T-helper 2 cell treated with Interferon-gamma antibody and Interleukin-4, amounts not matched to agents 100 ng/mL and 5 ng/mL, for 36 hours (primary cell): ENCODE measurements at regions not wholly inside any gene's neighbourhood (a gene's known extent, or its start where the extent isn't known, plus 50 kb on each side); places are given as distances from the start of the nearest gene placed in this dataset.

Source experiments
- intact Hi-C: fragments of 100-400 bp; cut with micrococcal nuclease; formaldehyde crosslinking; loops from one replicate; pipeline ENCODE4 v1.15.1; 2023

DNA sequence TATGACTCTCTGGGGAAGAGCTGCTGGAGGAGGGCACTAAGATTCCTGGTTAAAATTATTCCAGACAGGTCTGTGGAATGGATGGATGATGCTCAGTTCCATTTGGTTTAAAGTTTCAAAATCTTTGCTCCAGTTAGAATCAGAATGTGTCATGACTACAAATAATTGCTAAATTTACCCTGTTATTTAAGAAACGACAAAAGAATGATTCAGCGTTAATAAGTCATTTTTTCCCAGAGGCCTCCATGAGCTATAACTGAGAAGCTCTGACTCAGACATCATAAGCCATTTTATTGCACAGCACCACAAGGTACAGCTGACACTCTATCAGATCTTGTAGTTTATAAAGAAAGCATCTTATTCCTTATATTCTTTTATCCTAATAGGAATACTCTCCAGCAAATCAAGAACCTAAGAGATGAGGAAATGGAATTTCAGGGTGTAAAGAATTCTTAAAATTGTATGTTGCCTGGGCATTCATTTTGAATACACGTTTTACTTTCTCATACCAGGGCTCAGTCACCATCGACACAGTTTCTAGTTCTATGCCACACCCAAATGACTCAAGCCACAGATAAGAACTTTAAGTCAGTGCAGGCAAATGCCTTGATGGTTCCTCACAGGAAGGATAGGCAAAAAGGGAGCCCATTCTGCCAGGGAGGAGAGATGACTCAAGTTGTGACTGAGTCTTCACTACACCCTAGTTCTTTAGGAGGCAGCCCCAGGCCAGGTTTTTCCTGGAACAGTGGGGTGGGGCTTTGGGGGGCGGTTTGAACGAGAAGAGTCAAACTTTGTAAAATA, 636.0 kb downstream of the MMUT start:
- intact Hi-C loops: no loop called here

DNA sequence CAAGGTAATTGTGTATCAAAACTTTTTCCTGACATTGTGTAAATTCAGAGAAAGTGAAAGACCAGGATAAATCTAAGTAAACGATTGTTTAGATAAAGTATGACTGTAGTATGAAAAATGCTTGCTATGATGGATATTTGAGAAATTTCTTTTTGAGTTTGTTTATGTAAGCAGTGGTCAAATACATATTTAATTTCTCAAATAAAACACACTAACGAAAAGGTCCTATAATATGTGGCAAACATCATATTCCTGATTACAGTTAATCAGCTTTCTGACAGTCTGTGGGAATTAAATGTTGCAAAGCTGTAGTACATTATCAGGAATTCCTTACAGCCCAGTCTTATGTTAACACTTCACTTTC, 636.9 kb downstream of the MMUT start:
- intact Hi-C loops: no loop called here

DNA sequence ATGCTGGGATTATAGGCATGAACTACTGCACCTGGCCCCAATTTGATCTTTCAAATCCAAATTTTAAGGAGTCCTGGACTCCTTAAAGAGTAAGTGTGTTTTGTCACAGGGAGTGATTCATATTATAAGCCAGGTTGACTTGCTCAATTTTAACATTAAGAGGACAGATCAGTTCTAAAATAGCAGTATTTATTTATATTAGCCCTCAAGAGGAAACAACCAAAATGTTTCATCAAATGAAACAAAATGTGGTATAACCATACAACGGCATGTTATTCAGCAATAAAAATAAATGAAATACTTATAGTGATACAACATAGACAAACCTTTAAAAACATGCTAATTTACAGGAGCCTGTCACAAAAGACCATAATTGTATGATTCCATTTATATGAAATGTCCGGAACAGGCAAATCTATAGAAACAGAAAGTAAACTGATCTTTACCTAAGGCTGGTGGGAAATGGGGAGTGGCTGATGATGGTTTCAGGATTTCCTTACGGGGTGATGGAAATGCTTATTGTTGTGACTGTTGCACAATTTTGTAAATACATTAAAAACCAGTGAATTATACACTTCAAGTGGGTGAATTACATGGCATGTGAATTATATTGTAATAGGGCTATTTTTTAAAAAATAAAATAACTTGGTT, 637.4 kb downstream of the MMUT start:
- intact Hi-C loops: no loop called here

DNA sequence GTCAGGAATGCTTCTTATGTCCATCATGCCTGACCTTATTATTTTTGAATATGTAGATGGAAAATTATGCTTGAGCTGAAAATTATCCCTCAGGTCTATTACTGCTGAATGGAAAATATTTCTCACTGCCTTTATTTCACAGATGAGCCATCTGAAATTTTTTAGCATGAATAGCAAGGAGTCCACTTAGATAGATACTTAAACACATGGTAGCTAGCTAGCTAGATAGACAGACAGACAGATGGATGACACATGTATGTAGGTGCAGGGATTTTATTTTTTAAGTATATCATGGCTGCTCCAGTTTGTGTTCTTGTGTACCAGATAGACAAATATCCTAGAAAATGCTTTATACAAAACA, 645.0 kb downstream of the MMUT start:
- intact Hi-C loops: no loop called here

DNA sequence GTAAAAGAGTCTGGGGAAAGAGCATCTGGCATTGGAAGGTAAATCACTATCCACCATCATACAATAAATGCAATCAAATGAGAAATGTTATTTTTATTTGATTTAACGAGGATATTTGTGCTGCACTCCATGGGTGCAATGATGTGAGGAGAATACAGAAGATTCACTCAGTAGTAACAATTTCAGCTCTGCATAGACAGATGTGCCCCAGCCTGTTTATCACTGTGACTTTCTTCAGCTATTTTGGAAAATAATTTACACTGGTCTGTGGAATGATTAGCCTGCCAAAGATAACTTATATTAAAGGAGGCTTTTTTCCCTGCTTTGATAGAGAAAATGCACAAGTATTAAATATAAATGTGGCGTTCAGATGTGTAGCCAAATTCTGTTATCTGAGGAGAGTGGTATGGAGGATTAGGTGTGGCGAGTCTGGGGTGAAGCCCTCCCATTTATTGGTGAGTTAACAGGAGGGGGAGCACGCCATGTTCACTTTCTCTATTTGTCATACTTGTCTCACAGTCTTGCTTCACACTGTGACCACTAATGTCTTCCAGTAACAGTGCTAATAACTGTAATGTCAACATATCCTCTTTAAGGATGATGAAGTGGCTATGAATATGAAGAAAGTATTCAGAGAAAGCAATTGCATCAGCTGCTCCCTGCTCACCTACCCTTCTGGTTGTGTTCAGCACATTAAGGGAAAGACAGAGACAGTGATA, 645.6 kb downstream of the MMUT start:
- intact Hi-C loops: no loop called here

DNA sequence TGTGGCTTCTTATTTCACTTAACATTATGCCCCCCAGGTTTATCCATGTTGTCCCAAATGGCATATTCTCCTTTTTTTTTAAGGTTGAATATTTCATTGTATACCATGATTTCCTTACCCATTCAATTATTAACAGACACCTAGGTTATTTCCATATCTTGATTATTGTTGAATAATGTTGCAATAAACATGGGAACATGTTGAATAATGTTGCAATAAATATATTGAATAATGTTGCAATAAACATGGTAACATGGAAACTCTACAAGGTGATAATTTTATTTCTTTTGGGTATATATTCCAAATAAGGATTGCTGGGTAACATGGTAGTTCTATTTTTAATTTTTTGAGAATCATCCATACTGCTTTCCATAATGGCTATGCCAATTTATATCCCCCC, 648.1 kb downstream of the MMUT start:
- intact Hi-C loops: no loop called here

DNA sequence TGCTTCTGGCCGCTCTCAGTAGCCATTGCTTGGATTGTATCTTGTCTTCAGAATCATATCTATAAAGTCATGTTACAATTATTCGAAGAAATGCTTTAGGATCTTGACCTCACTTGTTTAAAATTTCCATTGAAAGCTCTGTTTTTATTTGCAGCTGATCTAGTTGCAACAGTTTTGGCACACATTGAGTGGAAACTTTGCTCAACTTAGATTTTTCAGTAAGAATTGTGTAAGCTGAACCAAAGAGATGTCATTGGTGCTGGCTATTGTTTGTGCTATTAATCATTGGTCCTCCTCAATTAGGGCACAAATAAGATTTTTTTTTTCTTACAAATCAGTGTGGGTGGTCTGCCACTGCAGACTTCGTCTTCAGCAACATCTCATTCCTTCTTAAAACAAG, 649.2 kb downstream of the MMUT start:
- intact Hi-C loops: no loop called here

DNA sequence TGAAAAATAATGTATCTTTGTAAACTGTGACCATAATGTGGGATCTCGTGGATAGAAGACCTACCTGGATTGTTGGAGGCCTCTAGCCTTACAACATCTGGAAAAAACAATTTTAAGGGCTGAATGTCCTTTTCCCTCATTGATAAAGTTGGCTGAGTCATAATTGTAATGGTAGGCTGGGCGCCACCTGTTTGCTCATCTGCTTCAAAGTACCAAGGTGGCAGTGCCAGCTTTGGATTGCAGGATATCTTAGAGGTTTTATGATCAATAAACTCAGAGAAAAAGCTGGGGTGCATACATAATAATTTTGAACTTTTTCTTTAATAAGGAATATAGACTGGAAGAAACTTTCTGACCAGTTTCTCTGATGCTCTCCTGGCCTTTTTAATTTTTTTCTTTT, 653.4 kb downstream of the MMUT start:
- intact Hi-C loops: no loop called here

DNA sequence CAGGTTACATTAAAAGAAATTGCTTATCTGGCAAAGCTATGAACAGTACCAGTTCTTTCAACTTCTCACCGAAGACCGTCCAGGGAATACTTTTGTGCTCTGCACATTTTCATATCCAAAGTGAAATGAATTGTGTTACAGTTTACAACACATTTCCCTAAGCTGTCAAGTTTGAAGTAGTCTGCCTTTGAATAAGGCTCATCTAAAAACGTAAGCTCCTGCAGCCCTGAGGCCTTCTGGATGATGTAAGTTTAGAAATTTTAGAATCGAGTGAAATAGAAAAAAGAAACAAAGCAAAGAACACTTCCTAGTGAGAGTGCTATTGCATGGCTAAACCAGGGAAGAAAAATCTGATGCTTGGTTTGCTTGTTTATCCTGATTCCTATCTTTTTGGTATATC, 653.8 kb downstream of the MMUT start:
- intact Hi-C loops: no loop called here

DNA sequence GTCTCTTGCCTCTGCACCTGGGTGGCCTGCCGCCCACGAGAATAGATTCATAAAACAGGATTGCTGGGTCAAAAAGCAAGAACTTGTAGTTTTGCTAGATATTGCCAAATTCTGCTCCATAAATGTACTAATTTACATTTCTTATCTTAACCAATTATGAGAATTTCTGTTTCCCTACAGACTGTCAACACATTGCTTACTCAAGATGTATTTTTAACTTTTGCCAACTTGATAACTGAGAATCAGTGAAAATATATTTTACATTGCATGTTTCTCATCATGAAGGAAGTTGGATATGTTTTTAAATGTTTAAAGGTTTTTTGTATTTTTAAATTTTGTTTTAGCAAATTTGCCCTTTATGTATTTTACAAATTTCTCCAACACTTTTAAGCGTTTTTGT, 664.8 kb downstream of the MMUT start:
- intact Hi-C loops: no loop called here

DNA sequence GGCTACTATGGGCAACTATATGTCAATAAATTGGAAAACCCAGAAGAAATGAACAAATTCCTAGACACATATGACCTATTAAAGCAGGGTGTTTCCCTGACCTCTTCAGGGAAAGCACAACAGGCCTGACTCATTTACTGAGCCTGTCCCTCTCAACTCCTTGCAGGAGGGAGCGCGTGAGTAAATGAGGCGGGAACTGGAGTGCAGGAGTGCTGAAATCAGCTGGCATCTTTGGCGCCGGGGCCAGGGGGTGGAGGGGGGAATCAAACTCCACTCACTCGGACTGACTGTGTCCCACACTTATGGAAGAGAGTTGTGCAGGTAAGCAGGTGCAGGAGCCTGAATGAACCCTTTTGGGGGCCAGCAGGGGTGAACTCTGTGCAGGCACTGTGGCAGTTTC, 671.2 kb upstream of the PTCHD4 start:
- intact Hi-C loops: no loop called here

DNA sequence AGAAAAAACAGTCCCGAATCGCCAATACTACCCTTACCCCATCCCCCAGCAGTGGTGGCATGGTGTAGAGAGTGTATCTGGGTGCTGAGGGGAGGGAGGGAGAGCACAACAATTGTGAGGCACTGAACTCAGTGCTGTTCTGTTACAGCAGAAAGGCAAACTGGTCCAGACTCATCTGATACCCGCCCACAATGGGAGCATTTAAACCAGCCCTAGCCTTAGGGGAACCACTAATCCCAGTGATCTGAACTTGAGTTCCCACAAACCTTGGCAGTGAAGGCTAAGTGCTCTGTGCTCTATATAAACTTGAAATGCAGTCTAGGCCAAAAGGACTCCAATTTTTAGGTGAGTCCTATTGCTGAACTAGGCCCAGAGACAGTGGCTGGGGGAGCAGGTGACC, 666.4 kb upstream of the PTCHD4 start:
- intact Hi-C loops: no loop called here

DNA sequence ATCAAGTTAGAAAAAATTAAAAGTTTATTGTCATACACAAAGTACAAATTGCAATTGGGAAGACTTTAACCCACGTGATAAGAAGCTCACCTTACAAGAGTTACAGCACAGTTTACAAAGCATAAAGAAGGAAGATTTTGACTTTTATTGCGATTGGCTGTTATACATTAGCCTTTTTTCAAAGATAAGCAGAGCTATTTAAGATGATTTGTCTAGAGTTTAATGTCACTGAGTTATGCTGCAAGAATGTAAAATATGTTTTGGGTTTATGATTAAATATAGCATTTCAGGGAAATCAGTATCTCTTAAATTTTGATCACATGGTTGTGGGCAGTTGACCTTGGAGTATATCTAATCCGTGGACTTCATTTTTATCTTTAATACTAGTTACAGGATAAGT, 664.2 kb upstream of the PTCHD4 start:
- intact Hi-C loops: no loop called here

DNA sequence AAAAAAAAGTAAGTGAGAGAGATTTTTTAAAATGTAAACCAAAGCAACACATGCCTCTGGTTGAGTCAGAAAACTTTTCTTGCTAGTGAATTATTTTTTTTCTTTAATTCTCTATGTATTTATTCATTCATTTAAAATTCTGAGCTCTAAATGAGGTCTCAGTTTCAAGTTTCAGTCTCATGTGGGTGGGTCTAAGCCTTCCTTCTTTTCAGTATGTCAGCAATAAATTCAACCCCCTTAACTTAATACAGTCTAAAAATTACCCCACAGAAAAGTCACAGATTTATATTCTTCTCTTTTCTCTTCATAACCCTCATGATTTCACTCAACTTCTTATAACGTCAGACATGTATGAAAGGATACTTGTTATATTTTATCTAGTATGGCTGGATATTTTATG, 663.3 kb upstream of the PTCHD4 start:
- intact Hi-C loops: no loop called here

DNA sequence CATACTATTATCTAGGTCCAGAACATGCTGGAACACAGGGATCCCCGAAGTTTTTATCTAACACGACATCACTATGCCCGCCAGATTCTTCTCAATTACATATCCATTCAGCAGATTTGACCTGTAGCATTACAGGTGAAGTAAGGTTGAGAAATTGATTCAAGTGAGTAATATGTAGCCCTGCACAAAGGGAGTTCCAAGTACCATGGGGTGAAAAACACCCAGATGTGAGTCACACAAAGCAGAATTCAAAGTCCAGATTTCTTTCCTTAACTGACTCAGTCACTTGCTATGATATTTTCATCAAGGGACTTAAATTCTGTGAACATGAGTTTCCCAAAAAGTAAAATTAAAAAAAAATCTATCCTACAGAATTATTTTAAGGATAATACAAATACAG, 655.4 kb upstream of the PTCHD4 start:
- intact Hi-C loops: loop anchor here (5.0 kb wide), 1 partner anchor 979 kb away; no protein-coding TSS in a partner anchor

DNA sequence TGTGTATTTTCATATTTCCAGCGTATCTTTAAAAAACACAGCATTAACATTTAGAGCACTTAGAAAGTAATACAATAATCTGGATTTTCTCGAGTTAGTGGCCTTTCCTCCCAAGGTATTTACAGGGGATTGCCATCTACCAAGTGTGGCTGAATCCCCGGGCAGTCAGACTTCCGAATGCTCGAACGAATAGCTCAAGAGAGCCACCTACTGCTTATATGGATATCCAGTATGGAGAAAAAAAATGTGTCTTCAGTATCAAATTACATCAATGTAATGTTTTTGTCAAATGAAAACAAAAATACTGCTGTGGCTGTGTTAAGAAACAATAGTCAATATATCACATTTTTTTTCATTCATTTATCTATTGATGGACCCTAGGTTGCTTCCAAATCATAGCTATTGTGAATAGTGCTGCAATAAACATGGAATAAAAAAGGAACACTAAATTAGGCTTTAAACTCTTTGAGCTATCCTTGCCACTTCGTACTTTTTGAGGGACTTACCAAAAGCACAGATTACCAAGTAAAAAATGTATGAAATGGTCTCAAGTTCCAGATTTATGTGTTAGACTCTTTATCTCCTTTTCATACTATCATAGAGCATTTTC, 654.5 kb upstream of the PTCHD4 start:
- intact Hi-C loops: loop anchor here (5.0 kb wide), 1 partner anchor 978 kb away; no protein-coding TSS in a partner anchor

DNA sequence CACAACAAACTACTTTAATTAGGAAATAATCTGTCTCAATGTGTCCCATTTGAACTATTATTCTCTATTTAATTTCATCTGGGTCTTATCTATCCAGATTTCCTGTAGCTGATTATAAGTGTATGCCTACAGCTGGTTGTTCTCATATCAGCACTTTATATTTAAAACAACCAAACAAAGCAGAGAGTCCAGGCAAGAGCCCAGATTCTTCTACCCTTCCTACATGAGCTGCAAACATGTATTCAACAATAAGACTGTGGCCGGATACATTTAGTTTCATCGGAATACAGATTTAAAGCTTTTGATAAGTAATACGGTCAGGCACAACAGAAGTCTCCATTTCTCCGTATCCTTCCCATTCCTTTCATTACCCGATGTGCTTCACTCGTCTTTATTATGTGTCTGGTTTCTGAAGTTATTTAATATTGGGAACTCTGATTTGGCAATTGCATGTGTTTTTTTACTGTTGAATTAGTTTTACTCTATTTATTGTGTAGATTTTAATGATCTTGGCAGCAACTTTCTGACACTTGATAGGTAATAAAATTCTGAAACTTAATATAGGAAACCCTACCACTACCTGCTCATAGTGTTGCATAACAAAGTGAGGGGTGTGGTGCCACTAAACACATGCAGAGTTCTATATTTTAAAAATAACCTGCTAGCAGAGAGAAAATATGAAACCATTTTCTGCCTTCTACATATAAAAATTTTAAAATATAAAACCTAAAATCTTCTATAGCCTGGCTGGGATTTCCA, 653.5 kb upstream of the PTCHD4 start:
- intact Hi-C loops: loop anchor here (5.0 kb wide), 1 partner anchor 977 kb away; no protein-coding TSS in a partner anchor

DNA sequence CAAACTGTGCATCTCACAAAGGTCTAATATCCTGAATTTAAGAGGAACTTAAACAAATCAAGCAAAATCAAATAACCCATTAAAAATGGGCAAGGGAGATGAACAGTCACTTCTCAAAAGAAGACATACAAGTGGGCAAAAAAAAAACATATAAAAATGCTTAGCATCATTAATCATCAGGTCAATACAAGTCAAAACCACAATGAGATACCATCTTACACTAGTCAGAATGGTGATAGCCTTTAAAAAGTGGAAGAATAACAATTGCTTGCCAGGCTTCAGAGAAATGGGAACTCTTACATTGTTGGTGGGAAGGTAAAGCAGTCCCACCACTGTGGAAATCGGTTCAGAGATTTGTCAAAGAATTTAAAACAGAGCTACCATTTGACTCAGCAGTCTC, 646.7 kb upstream of the PTCHD4 start:
- intact Hi-C loops: no loop called here

DNA sequence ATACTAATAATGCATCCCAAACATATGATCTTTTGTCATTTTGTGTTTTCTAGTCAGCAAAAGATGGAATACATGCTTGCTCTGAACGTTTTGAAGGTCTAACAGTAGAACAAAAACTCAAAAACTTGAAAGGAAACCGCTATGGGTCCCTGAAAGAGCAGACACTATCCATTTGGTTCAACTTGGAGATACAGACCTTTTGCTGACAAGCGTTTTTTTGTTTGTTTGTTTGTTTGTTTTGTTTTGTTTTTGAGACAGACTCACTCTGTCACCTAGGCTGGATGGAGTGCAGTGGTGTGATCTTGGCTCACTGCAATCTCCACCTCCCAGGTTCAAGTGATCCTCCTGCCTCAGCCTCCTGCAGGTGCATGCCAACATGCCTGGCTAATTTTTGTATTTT, 644.3 kb upstream of the PTCHD4 start:
- intact Hi-C loops: no loop called here

DNA sequence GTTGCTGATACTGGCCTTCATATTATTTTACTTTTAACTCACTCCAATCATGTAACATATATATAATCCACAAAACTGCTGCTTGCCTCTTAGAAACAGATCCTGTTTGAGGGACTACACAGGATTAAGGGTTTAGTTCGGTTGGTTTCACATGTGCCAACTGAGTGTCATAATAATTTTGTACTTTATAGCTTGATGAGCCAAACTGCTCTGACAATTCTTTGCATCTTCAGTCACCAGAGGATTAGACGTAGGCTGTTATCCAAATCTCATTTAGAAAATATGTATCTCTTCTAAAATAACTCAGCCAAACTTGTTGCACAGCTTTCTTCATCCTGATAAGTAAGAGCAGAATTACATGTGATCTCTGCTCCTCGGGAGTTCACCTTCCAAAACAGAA, 643.6 kb upstream of the PTCHD4 start:
- intact Hi-C loops: no loop called here

DNA sequence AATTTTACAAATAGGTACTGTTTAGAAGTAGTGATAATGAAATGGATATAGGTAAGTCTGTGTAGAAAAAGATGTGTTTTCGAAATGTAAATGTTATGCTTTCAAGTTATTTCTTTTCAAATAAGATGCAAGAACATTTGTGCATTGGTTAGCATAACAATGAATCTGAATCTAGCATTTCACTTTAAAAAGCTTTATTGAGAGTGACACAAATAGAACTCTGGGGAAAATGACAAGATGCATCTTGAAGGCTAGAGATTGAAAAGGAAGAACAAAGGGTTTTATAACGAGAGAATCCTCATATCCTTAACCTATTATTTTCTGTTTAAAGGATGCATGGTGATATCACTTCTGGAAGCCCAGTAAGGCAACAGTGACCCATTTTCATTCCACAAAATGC, 639.9 kb upstream of the PTCHD4 start:
- intact Hi-C loops: no loop called here
